Activated naive CD8-positive, alpha-beta T cell treated with anti-CD3 and anti-CD28 coated beads, Interleukin-2, amount 10 ng/mL, durations not matched to agents 7 days and 5 days (primary cell): ENCODE measurements at regions not wholly inside any gene's neighbourhood (a gene's known extent, or its start where the extent isn't known, plus 50 kb on each side); places are given as distances from the start of the nearest gene placed in this dataset.
"Not testable (repeated sequence)": the region's sequence is repeated elsewhere in the genome, so short reads cannot be mapped to it uniquely, and the experiment has no call there.

Experiments used
- ATAC-seq: fragments of 150-1000 bp; cut with Tn5 transposase; one replicate; pipeline ENCODE4 v1.10.0; 2021; ENCODE audit warnings: low read depth, moderate library complexity
- POLR2A ChIA-PET: fragments of 350-600 bp; sonication (Branson Sonifier 250); formaldehyde crosslinking; loops from one replicate; lab custom pipeline; 2021; ENCODE audit warnings: antibody characterized with exemption; lab: Charles Lee
- DNase-seq: peaks from one replicate; pipeline ENCODE4 v3.0.0; 2021
- H3K27ac Mint-ChIP-seq: one replicate; pipeline ENCODE4 v1.8.0; 2022; ENCODE audit warnings: mild to moderate bottlenecking, mixed read lengths
- H3K27me3 Mint-ChIP-seq: one replicate; pipeline ENCODE4 v1.8.0; 2022; ENCODE audit warnings: mild to moderate bottlenecking, moderate library complexity, mixed read lengths
- H3K36me3 Mint-ChIP-seq: one replicate; pipeline ENCODE4 v1.8.0; 2021; ENCODE audit warnings: mild to moderate bottlenecking, mixed read lengths
- H3K4me1 Mint-ChIP-seq: one replicate; pipeline ENCODE4 v1.8.0; 2021; ENCODE audit warnings: mixed read lengths
- H3K4me3 Mint-ChIP-seq: one replicate; pipeline ENCODE4 v1.8.0; 2022; ENCODE audit warnings: mild to moderate bottlenecking, moderate library complexity, mixed read lengths
- H3K9me3 Mint-ChIP-seq: one replicate; pipeline ENCODE4 v1.8.0; 2021; ENCODE audit warnings: mixed read lengths

GRCh38 chr20:53671370-53671769 lies 77.7 kb upstream of the ZNF217 start:
- no peak overlapping the region for H3K4me3 Mint-ChIP-seq
- DNase-seq = no peak
- H3K9me3 Mint-ChIP-seq = peaks cover 2% of the 10 kb centered on the region
- no peaks in the 10 kb centered on the region for H3K27me3 Mint-ChIP-seq
- peaks cover 1% of the 10 kb centered on the region for H3K4me1 Mint-ChIP-seq
- ATAC-seq = no peak
- H3K36me3 Mint-ChIP-seq = no peaks in the 10 kb centered on the region
- POLR2A ChIA-PET = interaction anchor here (0.6 to 1.2 kb wide), 3 partner anchors 11 to 47 kb away, joined by 3 to 4 read pairs (median 3); no protein-coding TSS in a partner anchor
- H3K27ac Mint-ChIP-seq = no peak overlapping the region

- not testable (repeated sequence) for ATAC-seq, H3K9me3 Mint-ChIP-seq, H3K4me3 Mint-ChIP-seq, DNase-seq, H3K36me3 Mint-ChIP-seq, H3K27ac Mint-ChIP-seq, H3K27me3 Mint-ChIP-seq, H3K4me1 Mint-ChIP-seq
- POLR2A ChIA-PET = interaction anchor here (0.6 to 1.9 kb wide), 4 partner anchors 9 to 23 kb away, joined by 3 to 6 read pairs (median 5); no protein-coding TSS in a partner anchor
Observed at GRCh38 chr20:53669517-53670313, 76.1 kb upstream of the ZNF217 start.

GRCh38 chr20:53668992-53669391 lies 75.4 kb upstream of the ZNF217 start:
- ATAC-seq (no peak), DNase-seq (no peak)
- POLR2A ChIA-PET = interaction anchor here (0.7 to 1.9 kb wide), 2 partner anchors 8 to 11 kb away, joined by 3 to 6 read pairs; no protein-coding TSS in a partner anchor
- H3K9me3 Mint-ChIP-seq = peaks cover 2% of the 10 kb centered on the region
- H3K27ac Mint-ChIP-seq = no peak overlapping the region
- H3K36me3 Mint-ChIP-seq = no peaks in the 10 kb centered on the region
- H3K4me3 Mint-ChIP-seq = no peak overlapping the region
- H3K4me1 Mint-ChIP-seq = peaks cover 6% of the 10 kb centered on the region
- H3K27me3 Mint-ChIP-seq = no peaks in the 10 kb centered on the region

- POLR2A ChIA-PET = interaction anchor here (0.6 to 0.8 kb wide), 3 partner anchors 74 to 393 kb away, joined by 3 to 5 read pairs (median 5); no protein-coding TSS in a partner anchor
- no peak for DNase-seq
Observed at GRCh38 chr20:53666144-53666543, 72.5 kb upstream of the ZNF217 start.

GRCh38 chr20:53664121-53664520 lies 70.5 kb upstream of the ZNF217 start:
- POLR2A ChIA-PET = interaction anchor here (0.6 to 1.4 kb wide), 3 partner anchors 17 to 70 kb away, joined by 3 to 5 read pairs (median 3); no protein-coding TSS in a partner anchor
- Mint-ChIP-seq H3K9me3 (no peaks in the 10 kb centered on the region), H3K36me3 (peaks cover 3% of the 10 kb centered on the region), H3K27ac (peak overlapping the region; percentile 48), H3K4me3 (no peak overlapping the region), H3K4me1 (peaks cover 30% of the 10 kb centered on the region), H3K27me3 (no peaks in the 10 kb centered on the region)
- ATAC-seq = no peak
- no peak for DNase-seq

More at GRCh38 chr20:53666144-53666543, 72.5 kb upstream of the ZNF217 start:
- no peak overlapping the region for H3K27ac Mint-ChIP-seq
- no peaks in the 10 kb centered on the region for H3K9me3 Mint-ChIP-seq
- peaks cover 3% of the 10 kb centered on the region for H3K36me3 Mint-ChIP-seq
- H3K4me1 Mint-ChIP-seq = peaks cover 17% of the 10 kb centered on the region
- H3K4me3 Mint-ChIP-seq = no peak overlapping the region
- ATAC-seq = no peak
- H3K27me3 Mint-ChIP-seq = no peaks in the 10 kb centered on the region

- not testable (repeated sequence) for H3K27ac Mint-ChIP-seq, ATAC-seq, DNase-seq, H3K9me3 Mint-ChIP-seq, H3K36me3 Mint-ChIP-seq, H3K4me3 Mint-ChIP-seq, H3K27me3 Mint-ChIP-seq
- POLR2A ChIA-PET = interaction anchor here (0.9 to 1.4 kb wide), 2 partner anchors 18 to 69 kb away, joined by 3 to 5 read pairs; no protein-coding TSS in a partner anchor
- peaks cover 32% of the 10 kb centered on the region for H3K4me1 Mint-ChIP-seq
Observed at GRCh38 chr20:53663521-53663920, 69.9 kb upstream of the ZNF217 start.

GRCh38 chr20:53662595-53662994 lies 69.0 kb upstream of the ZNF217 start:
- Mint-ChIP-seq H3K27ac (peak overlapping the region; percentile 45), H3K9me3 (no peaks in the 10 kb centered on the region), H3K4me3 (no peak overlapping the region), H3K27me3 (no peaks in the 10 kb centered on the region), H3K36me3 (peaks cover 3% of the 10 kb centered on the region), H3K4me1 (peaks cover 39% of the 10 kb centered on the region)
- POLR2A ChIA-PET = interaction anchor here (0.7 to 2.9 kb wide), 4 partner anchors 10 to 23 kb away, joined by 3 to 20 read pairs (median 6); no protein-coding TSS in a partner anchor
- DNase-seq = no peak
- ATAC-seq = no peak

- Mint-ChIP-seq H3K27me3 (no peaks in the 10 kb centered on the region), H3K9me3 (no peaks in the 10 kb centered on the region), H3K4me3 (peak overlapping the region; percentile 88), H3K36me3 (peaks cover 3% of the 10 kb centered on the region), H3K4me1 (peaks cover 53% of the 10 kb centered on the region), H3K27ac (peak overlapping the region; percentile 96)
- DNase-seq (no peak), ATAC-seq (peak; percentile 27)
- POLR2A ChIA-PET = interaction anchor here (0.6 to 3.1 kb wide), 19 partner anchors 8 to 185 kb away, joined by 3 to 20 read pairs (median 6); partner anchors contain the start of gene ZNF217
Observed at GRCh38 chr20:53660947-53661381, 67.3 kb upstream of the ZNF217 start.

GRCh38 chr20:53660078-53660909 lies 66.7 kb upstream of the ZNF217 start:
- no peaks in the 10 kb centered on the region for H3K9me3 Mint-ChIP-seq
- ATAC-seq (peak; percentile 51), DNase-seq (peak; percentile 69)
- peaks cover 3% of the 10 kb centered on the region for H3K36me3 Mint-ChIP-seq
- POLR2A ChIA-PET = interaction anchor here (0.6 to 3.1 kb wide), 20 partner anchors 9 to 276 kb away, joined by 3 to 20 read pairs (median 6); partner anchors contain the start of gene ZNF217
- peaks cover 57% of the 10 kb centered on the region for H3K4me1 Mint-ChIP-seq
- H3K27me3 Mint-ChIP-seq = no peaks in the 10 kb centered on the region
- peak overlapping the region; percentile 96 for H3K27ac Mint-ChIP-seq
- peak overlapping the region; percentile 88 for H3K4me3 Mint-ChIP-seq

GRCh38 chr20:53658973-53659372 lies 65.3 kb upstream of the ZNF217 start:
- Mint-ChIP-seq H3K27me3 (no peaks in the 10 kb centered on the region), H3K9me3 (no peaks in the 10 kb centered on the region), H3K27ac (peak overlapping the region; percentile 44), H3K36me3 (peaks cover 3% of the 10 kb centered on the region), H3K4me1 (peaks cover 56% of the 10 kb centered on the region), H3K4me3 (no peak overlapping the region)
- ATAC-seq (no peak), DNase-seq (no peak)
- POLR2A ChIA-PET = interaction anchor here (1.3 to 1.6 kb wide), 4 partner anchors 27 to 65 kb away, joined by 6 to 10 read pairs (median 8); partner anchors contain the start of gene ZNF217

GRCh38 chr20:53658322-53658721 lies 64.7 kb upstream of the ZNF217 start:
- DNase-seq (no peak), ATAC-seq (no peak)
- Mint-ChIP-seq H3K4me1 (peaks cover 60% of the 10 kb centered on the region), H3K36me3 (peaks cover 3% of the 10 kb centered on the region), H3K4me3 (peak overlapping the region; percentile 9), H3K27me3 (no peaks in the 10 kb centered on the region), H3K27ac (peak overlapping the region; percentile 8), H3K9me3 (no peaks in the 10 kb centered on the region)
- POLR2A ChIA-PET = interaction anchor here (1.0 to 1.8 kb wide), 7 partner anchors 15 to 64 kb away, joined by 3 to 10 read pairs (median 6); partner anchors contain the start of gene ZNF217

GRCh38 chr20:53657732-53658131 lies 64.1 kb upstream of the ZNF217 start:
- ATAC-seq = no peak
- Mint-ChIP-seq H3K27ac (peak overlapping the region; percentile 64), H3K36me3 (peaks cover 3% of the 10 kb centered on the region), H3K9me3 (no peaks in the 10 kb centered on the region), H3K4me3 (peak overlapping the region; percentile 20), H3K27me3 (no peaks in the 10 kb centered on the region), H3K4me1 (peaks cover 64% of the 10 kb centered on the region)
- POLR2A ChIA-PET = interaction anchor here (0.7 to 1.8 kb wide), 6 partner anchors 15 to 50 kb away, joined by 3 to 9 read pairs (median 6); no protein-coding TSS in a partner anchor
- no peak for DNase-seq
